A549 (cell line): ENCODE measurements at regions not wholly inside any gene's neighbourhood (a gene's known extent, or its start where the extent isn't known, plus 50 kb on each side); places are given as distances from the start of the nearest gene placed in this dataset.

Source experiments
- ATAC-seq, 2 experiments: fragments of 200-7000 bp in 1 of 2; fragments of >200 bp in 1 of 2; cut with Nextera tagmentation in 1 of 2; cut with Tn5 transposase in 1 of 2; 3 replicates each; pipeline versions ENCODE4 v1.8.0 to v1.9.1; 2018 to 2020; ENCODE audit warnings: mild to moderate bottlenecking in 1 of 2, moderate library complexity in 1 of 2
- CTCF ChIA-PET: fragments of 300-600 bp; sonication (Branson Sonifier 250); formaldehyde crosslinking; extraction: SDS; loops from one replicate; lab custom pipeline; 2021; ENCODE audit warnings: antibody characterized with exemption, inconsistent platforms; lab: Yijun Ruan, JAX
- POLR2A ChIA-PET: fragments of 350-600 bp; formaldehyde crosslinking; extraction: SDS; loops from one replicate; lab custom pipeline; 2021; ENCODE audit warnings: antibody characterized with exemption, inconsistent platforms; lab: Yijun Ruan, JAX
- DNase-seq, 2 experiments: peaks; one replicate each; pipeline versions ENCODE4 v3.0.0 to v3.0.0-alpha.2; 2011 to 2016; ENCODE audit warnings: low read depth in 1 of 2, low spot score in 1 of 2
- FAIRE-seq: peaks from 2 replicates; lab custom pipeline; 2011; peaks lifted over from hg19 to GRCh38; lab: Jason Lieb, UNC
- H3K27ac ChIP-seq, 2 experiments: fragments of >200 bp; sonication (Bioruptor Twin); formaldehyde crosslinking; 3 replicates each; pipeline ENCODE4 v1.5.1; 2016 to 2017
- H3K4me1 ChIP-seq: fragments of >200 bp; sonication (Bioruptor Twin); formaldehyde crosslinking; 3 replicates; pipeline ENCODE4 v1.6.1; 2016
- H3K4me2 ChIP-seq: fragments of >200 bp; sonication (Bioruptor Twin); formaldehyde crosslinking; 3 replicates; pipeline ENCODE4 v1.6.1; 2016
- H3K4me3 ChIP-seq: fragments of >200 bp; sonication (Bioruptor Twin); formaldehyde crosslinking; 3 replicates; pipeline ENCODE4 v1.5.1; 2016
- H3K9me3 ChIP-seq: fragments of >200 bp; sonication (Bioruptor Twin); formaldehyde crosslinking; 3 replicates; pipeline ENCODE4 v1.6.1; 2016
- ATOH8 ChIP-seq: fragments of 250-450 bp; sonication (Bioruptor Pico); IDR thresholded peaks from 2 replicates; pipeline ENCODE4 v1.5.0; 2020; ENCODE audit warnings: low read depth, mild to moderate bottlenecking, moderate library complexity
- BCL3 ChIP-seq: fragments of >200 bp; sonication (Bioruptor Twin); formaldehyde crosslinking; IDR thresholded peaks from 3 replicates; pipeline ENCODE4 v1.6.1; 2016
- BHLHE40 ChIP-seq: IDR thresholded peaks from 2 replicates; pipeline ENCODE4 v1.6.1; 2012; ENCODE audit warnings: low read depth, low read length, inconsistent platforms
- CBX2 ChIP-seq: fragments of 200-600 bp; sonication (generic); IDR thresholded peaks from 2 replicates; pipeline ENCODE4 v1.6.1; 2016; ENCODE audit warnings: low read depth, mild to moderate bottlenecking, borderline replicate concordance
- CBX8 ChIP-seq: fragments of 200-600 bp; sonication (generic); IDR thresholded peaks from 2 replicates; pipeline ENCODE4 v1.6.1; 2016
- CEBPB ChIP-seq, 2 experiments: fragments of >200 bp in 1 of 2; sonication (Bioruptor Twin) in 1 of 2; formaldehyde crosslinking in 1 of 2; IDR thresholded peaks; 2 replicates each; pipeline ENCODE4 v1.6.1; 2012 to 2016
- CHD2 ChIP-seq: fragments of 150-350 bp; IDR thresholded peaks from 2 replicates; pipeline ENCODE4 v1.6.1; 2014; ENCODE audit warnings: low read length; ENCODE audit not compliant: partially characterized antibody
- CTCF ChIP-seq: fragments of >200 bp; sonication (Bioruptor Twin); formaldehyde crosslinking; IDR thresholded peaks from 3 replicates; pipeline ENCODE4 v1.5.1; 2016
- E2F6 ChIP-seq: IDR thresholded peaks from 2 replicates; pipeline ENCODE4 v1.6.1; 2012; ENCODE audit warnings: low read depth, borderline replicate concordance
- EHF ChIP-seq: fragments of 250-450 bp; sonication (Bioruptor Pico); IDR thresholded peaks from 2 replicates; pipeline ENCODE4 v1.5.0; 2020; ENCODE audit warnings: mild to moderate bottlenecking
- EP300 ChIP-seq, 2 experiments: fragments of >200 bp; sonication (Bioruptor Twin); formaldehyde crosslinking; IDR thresholded peaks; 2 replicates in 1 of 2; 3 replicates in 1 of 2; pipeline ENCODE4 v1.6.1; 2016 to 2017
- ESRRA ChIP-seq: fragments of 150-350 bp; IDR thresholded peaks from 2 replicates; pipeline ENCODE4 v1.6.1; 2014; ENCODE audit warnings: mild to moderate bottlenecking, low read length, borderline replicate concordance
- GATA3 ChIP-seq: IDR thresholded peaks from 2 replicates; pipeline ENCODE4 v1.6.1; 2012; ENCODE audit warnings: borderline replicate concordance
- HDAC2 ChIP-seq: fragments of 200-600 bp; sonication (generic); IDR thresholded peaks from 2 replicates; pipeline ENCODE4 v1.6.1; 2016
- HEYL ChIP-seq: fragments of 250-450 bp; sonication (Bioruptor Pico); IDR thresholded peaks from 2 replicates; pipeline ENCODE4 v1.8.0; 2021; ENCODE audit warnings: mild to moderate bottlenecking, moderate library complexity
- HOXA7 ChIP-seq: fragments of 250-450 bp; sonication (Bioruptor Pico); IDR thresholded peaks from 2 replicates; pipeline ENCODE4 v1.5.0; 2020; ENCODE audit warnings: mild to moderate bottlenecking, moderate library complexity
- JUN ChIP-seq, 2 experiments: fragments of >200 bp; sonication (Bioruptor Twin); formaldehyde crosslinking; IDR thresholded peaks; 2 replicates in 1 of 2; 3 replicates in 1 of 2; pipeline ENCODE4 v1.6.1; 2016 to 2017
- JUNB ChIP-seq: fragments of >200 bp; sonication (Bioruptor Twin); formaldehyde crosslinking; IDR thresholded peaks from 2 replicates; pipeline ENCODE4 v1.6.1; 2016
- KDM1A ChIP-seq: fragments of 200-600 bp; sonication (generic); IDR thresholded peaks from 2 replicates; pipeline ENCODE4 v1.6.1; 2016; ENCODE audit warnings: low read depth, mild to moderate bottlenecking
- KDM5A ChIP-seq: fragments of 200-600 bp; sonication (generic); IDR thresholded peaks from 2 replicates; pipeline ENCODE4 v1.6.1; 2016; ENCODE audit warnings: antibody characterized with exemption, mild to moderate bottlenecking
- MAFK ChIP-seq: fragments of 450-650 bp; IDR thresholded peaks from 2 replicates; pipeline ENCODE4 v1.6.1; 2014; ENCODE audit not compliant: partially characterized antibody
- MYC ChIP-seq: IDR thresholded peaks from 2 replicates; pipeline ENCODE4 v1.6.1; 2012; ENCODE audit warnings: mild to moderate bottlenecking, inconsistent platforms, low read length, improper control_type of control experiment, borderline replicate concordance
- NPAS2 ChIP-seq: fragments of 250-450 bp; sonication (Bioruptor Pico); IDR thresholded peaks from 2 replicates; pipeline ENCODE4 v1.8.0; 2022; ENCODE audit warnings: mild to moderate bottlenecking, moderate library complexity, borderline replicate concordance
- PHF8 ChIP-seq: fragments of 200-600 bp; sonication (generic); IDR thresholded peaks from 2 replicates; pipeline ENCODE4 v1.6.1; 2016; ENCODE audit warnings: low read depth, mild to moderate bottlenecking, antibody characterized with exemption, moderate library complexity, borderline replicate concordance
- POLR2AphosphoS2 ChIP-seq: conservative IDR thresholded peaks from 2 replicates; pipeline ENCODE4 v1.6.1; 2012; ENCODE audit warnings: low read length, improper control_type of control experiment, inconsistent platforms
- RCOR1 ChIP-seq: fragments of 150-350 bp; IDR thresholded peaks from 2 replicates; pipeline ENCODE4 v1.6.1; 2014; ENCODE audit warnings: antibody characterized with exemption, low read length, low read depth
- RFX5 ChIP-seq: fragments of 450-650 bp; IDR thresholded peaks from 2 replicates; pipeline ENCODE4 v1.7.1; 2014; ENCODE audit warnings: antibody characterized with exemption, mild to moderate bottlenecking, moderate library complexity
- SMC3 ChIP-seq: fragments of >200 bp; sonication (Bioruptor Twin); formaldehyde crosslinking; IDR thresholded peaks from 3 replicates; pipeline ENCODE4 v1.6.1; 2018; ENCODE audit warnings: inconsistent platforms
- SREBF2 ChIP-seq: fragments of 450-650 bp; IDR thresholded peaks from 2 replicates; pipeline ENCODE4 v1.6.1; 2014; ENCODE audit warnings: mild to moderate bottlenecking, moderate library complexity
- USF2 ChIP-seq: fragments of 450-650 bp; IDR thresholded peaks from 2 replicates; pipeline ENCODE4 v1.6.1; 2014; ENCODE audit warnings: antibody characterized with exemption
- ZSCAN20 ChIP-seq: fragments of 250-450 bp; sonication (Bioruptor Pico); IDR thresholded peaks from 2 replicates; pipeline ENCODE4 v1.8.0; 2022; ENCODE audit warnings: mild to moderate bottlenecking, moderate library complexity
- whole genome bisulfite sequencing: methylation state at CpG from one replicate; pipeline ENCODE4 v1.1.6; 2017; ENCODE audit errors: missing lambda C conversion rate; 5-methylcytosine and 5-hydroxymethylcytosine counted together

- DNase-seq (no peak), FAIRE-seq (no peak), ATAC-seq (no peak)
- WGBS: 53% methylated on average over 2 of the region's 2 CpGs
- Histone ChIP-seq H3K4me2 (no peak overlapping the region), H3K4me3 (no peak overlapping the region), H3K4me1 (no peaks in the 10 kb centered on the region), H3K27ac (no peak overlapping the region), H3K9me3 (peaks cover 24% of the 10 kb centered on the region)
- ChIA-PET POLR2A (no interaction called here), CTCF (interaction anchor here (1.2 kb wide), 1 partner anchor 18 kb away, joined by 3 read pairs; no protein-coding TSS in a partner anchor)
- TF ChIP-seq EHF (CRISPR knock-in tag): no peak
- TF ChIP-seq USF2: no peak
- TF ChIP-seq RFX5: no peak
- no peak for TF ChIP-seq MYC
- no peak for TF ChIP-seq HDAC2
- no peak for TF ChIP-seq CHD2
- no peak for TF ChIP-seq NPAS2 (CRISPR knock-in tag)
- TF ChIP-seq SREBF2: no peak
- TF ChIP-seq POLR2AphosphoS2: no peak
- TF ChIP-seq HOXA7: no peak
- no peak for TF ChIP-seq KDM1A
- no peak for TF ChIP-seq CBX2
- TF ChIP-seq ATOH8 (CRISPR knock-in tag): no peak
- TF ChIP-seq JUN (IDR thresholded peaks at IDR 0.05): no peak
- TF ChIP-seq PHF8: no peak
- TF ChIP-seq CBX8: no peak
- TF ChIP-seq JUNB: no peak
- TF ChIP-seq CEBPB (IDR thresholded peaks at IDR 0.05): no peak
Observed at GRCh38 chr17:77728474-77728795, 230.1 kb upstream of the TNRC6C start.

GRCh38 chr17:77728871-77729270, 229.6 kb upstream of the TNRC6C start:
- no peak for FAIRE-seq
- DNase-seq: no peak
- TF ChIP-seq EP300 (IDR thresholded peaks at IDR 0.05) (no peak), POLR2AphosphoS2 (no peak), KDM1A (no peak), CTCF (no peak), HEYL (CRISPR knock-in tag) (no peak), ESRRA (no peak), BCL3 (no peak), MAFK (no peak), E2F6 (no peak), EHF (CRISPR knock-in tag) (no peak), ZSCAN20 (CRISPR knock-in tag) (no peak), NPAS2 (CRISPR knock-in tag) (no peak), KDM5A (no peak), GATA3 (no peak), MYC (no peak), USF2 (no peak), SMC3 (no peak), BHLHE40 (no peak), RCOR1 (no peak)
- WGBS: 25% methylated on average over 7 of the region's 7 CpGs
- Histone ChIP-seq H3K9me3 (peaks cover 29% of the 10 kb centered on the region), H3K4me1 (no peaks in the 10 kb centered on the region), H3K27ac (no peak overlapping the region), H3K4me2 (no peak overlapping the region), H3K4me3 (no peak overlapping the region)
- CTCF ChIA-PET: interaction anchor here (0.6 to 1.3 kb wide), 2 partner anchors 57 to 115 kb away, joined by 3 to 4 read pairs; no protein-coding TSS in a partner anchor
- ATAC-seq: no peak
- POLR2A ChIA-PET: no interaction called here
